ENCODE measurements at regions not wholly inside any gene's neighbourhood (a gene's known extent, or its start where the extent isn't known, plus 50 kb on each side); places are given as distances from the start of the nearest gene placed in this dataset.

DNA sequence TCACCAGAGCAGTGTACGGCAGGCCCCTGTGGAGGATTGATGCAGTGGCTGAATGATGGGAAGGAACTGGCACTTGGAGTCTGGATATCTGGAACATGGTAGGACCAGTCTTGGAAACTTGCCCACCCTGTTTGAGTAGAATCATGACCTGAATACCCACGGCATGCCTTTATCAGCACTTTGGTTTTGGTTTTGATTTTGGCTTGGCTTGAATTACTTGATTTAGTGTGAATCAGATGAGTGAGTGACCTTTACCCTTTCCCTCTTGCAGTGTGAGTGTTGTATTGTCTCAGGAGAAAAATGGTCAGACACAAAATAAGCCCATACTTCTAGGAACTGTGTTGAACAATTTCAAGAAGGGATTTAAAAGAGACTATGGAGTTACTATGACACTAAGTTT, 801.0 kb upstream of the TSPY4 start:
- TF ChIP-seq CTCF (IDR thresholded peaks at IDR 0.05), result no peak

GRCh38 chrY:8541306-8541705, 796.0 kb upstream of the TSPY4 start:
- TF ChIP-seq CTCF (IDR thresholded peaks at IDR 0.05), result peak; percentile 15; the same call in 1 of the 2 replicates

DNA sequence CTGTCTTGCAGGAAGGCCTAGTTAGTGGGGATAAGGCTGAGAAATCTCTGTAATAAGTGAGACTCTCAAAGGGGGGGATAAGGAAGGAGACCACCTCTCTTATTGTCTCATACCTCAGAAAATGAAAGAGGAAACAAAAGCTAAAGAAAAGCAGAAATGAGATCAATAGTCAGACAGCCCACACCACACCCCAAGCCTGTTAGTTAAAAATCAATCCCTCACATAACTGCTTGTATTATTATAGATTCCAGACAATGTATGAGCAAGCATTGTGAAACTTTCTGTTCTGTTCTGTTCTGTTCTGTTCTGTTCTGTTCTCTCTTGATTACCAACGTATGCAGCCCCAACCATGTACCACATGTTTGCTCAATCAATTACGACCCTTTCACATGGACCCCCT, 792.5 kb upstream of the TSPY4 start:
- no peak for TF ChIP-seq CTCF (IDR thresholded peaks at IDR 0.05)

GRCh38 chrY:8547931-8548330, 789.3 kb upstream of the TSPY4 start:
- TF ChIP-seq CTCF (IDR thresholded peaks at IDR 0.05), result no peak

DNA sequence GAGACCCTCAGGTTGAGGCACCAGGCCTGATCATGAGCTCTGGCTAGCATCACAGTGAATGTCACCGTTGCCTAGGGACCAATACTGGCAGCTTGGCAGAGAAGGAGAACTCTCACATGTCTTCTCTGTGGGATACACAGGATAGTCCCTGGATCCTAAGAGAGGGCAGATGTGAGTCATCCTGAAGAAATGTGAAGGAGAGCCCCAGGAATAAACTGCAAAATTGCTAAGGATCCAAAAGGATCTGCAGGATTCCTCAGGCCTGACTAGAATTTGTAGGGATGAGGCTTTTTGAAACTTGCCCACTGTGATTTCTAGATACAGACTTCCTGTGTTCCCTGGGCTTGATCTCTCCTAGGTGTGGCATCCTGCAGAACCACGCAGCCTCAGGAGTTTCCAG, 785.9 kb upstream of the TSPY4 start:
- no peak for TF ChIP-seq CTCF (IDR thresholded peaks at IDR 0.05)

GRCh38 chrY:8552168-8552805, 785.0 kb upstream of the TSPY4 start:
- no peak for TF ChIP-seq CTCF (IDR thresholded peaks at IDR 0.05)

DNA sequence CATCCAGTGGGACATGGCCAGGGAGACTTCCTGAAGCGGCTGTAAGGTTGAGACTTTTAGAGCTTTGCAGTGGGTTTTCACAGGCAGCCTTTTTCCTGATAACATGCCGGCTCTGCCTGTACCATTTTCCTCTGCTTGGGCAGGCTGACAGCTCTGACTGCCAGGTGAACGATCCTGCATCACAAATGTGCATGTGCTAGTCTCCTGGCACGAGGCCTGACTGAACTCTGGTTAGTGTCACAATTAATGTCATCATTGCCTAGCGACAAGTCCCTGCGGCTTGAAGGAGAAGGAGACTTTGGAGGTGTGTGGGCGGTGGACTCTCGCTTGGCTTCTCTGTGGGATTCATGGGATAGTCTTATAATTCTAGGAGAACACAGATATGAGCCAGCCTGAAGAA, 783.6 kb upstream of the TSPY4 start:
- TF ChIP-seq CTCF (IDR thresholded peaks at IDR 0.05), result no peak

- no peak for TF ChIP-seq CTCF (IDR thresholded peaks at IDR 0.05)
Observed at GRCh38 chrY:8561385-8561784, 775.9 kb upstream of the TSPY4 start.

Data from LNCAP (cell line).